Endodermal cell (in vitro differentiated cells): ENCODE measurements at regions not wholly inside any gene's neighbourhood (a gene's known extent, or its start where the extent isn't known, plus 50 kb on each side); places are given as distances from the start of the nearest gene placed in this dataset.

Experiments
- DNase-seq: peaks from one replicate; pipeline ENCODE4 v3.0.0-alpha.2; 2017
- H3K27ac ChIP-seq: 2 replicates; pipeline ENCODE4 v1.5.1; 2013; ENCODE audit warnings: mild to moderate bottlenecking, low read depth, low read length, moderate library complexity
- H3K27me3 ChIP-seq: 2 replicates; pipeline ENCODE4 v1.6.1; 2013; ENCODE audit warnings: mild to moderate bottlenecking, low read length, moderate library complexity; ENCODE audit not compliant: insufficient read depth, control insufficient read depth, poor library complexity, severe bottlenecking
- H3K36me3 ChIP-seq: 2 replicates; pipeline ENCODE4 v1.7.0; 2013; ENCODE audit warnings: mild to moderate bottlenecking, low read length, moderate library complexity; ENCODE audit not compliant: control insufficient read depth, insufficient read depth
- H3K4me1 ChIP-seq: one replicate; pipeline ENCODE4 v1.7.0; 2013; ENCODE audit warnings: low read length; ENCODE audit not compliant: control insufficient read depth, insufficient read depth
- H3K4me3 ChIP-seq: 2 replicates; pipeline ENCODE4 v1.5.1; 2013; ENCODE audit warnings: mild to moderate bottlenecking, low read length, moderate library complexity
- H3K9ac ChIP-seq: 2 replicates; pipeline ENCODE4 v1.6.1; 2013; ENCODE audit warnings: mild to moderate bottlenecking, low read length, moderate library complexity; ENCODE audit not compliant: poor library complexity, severe bottlenecking; ENCODE audit errors: extremely low read depth
- H3K9me3 ChIP-seq: 2 replicates; pipeline ENCODE4 v1.6.1; 2013; ENCODE audit warnings: mild to moderate bottlenecking, low read length, moderate library complexity; ENCODE audit not compliant: control insufficient read depth
- H3K27ac Mint-ChIP-seq: 2 replicates; pipeline ENCODE4 v1.8.0; 2020; ENCODE audit warnings: mixed read lengths
- H3K27me3 Mint-ChIP-seq: 2 replicates; pipeline ENCODE4 v1.8.0; 2021; ENCODE audit warnings: mild to moderate bottlenecking, mixed read lengths; ENCODE audit not compliant: insufficient read depth
- H3K36me3 Mint-ChIP-seq: 2 replicates; pipeline ENCODE4 v1.8.0; 2020; ENCODE audit warnings: low read depth, mixed read lengths
- H3K4me1 Mint-ChIP-seq: 2 replicates; pipeline ENCODE4 v1.8.0; 2020; ENCODE audit warnings: mixed read lengths
- H3K4me3 Mint-ChIP-seq: 2 replicates; pipeline ENCODE4 v1.8.0; 2020; ENCODE audit warnings: mild to moderate bottlenecking, moderate library complexity, mixed read lengths
- H3K9me3 Mint-ChIP-seq: 2 replicates; pipeline ENCODE4 v1.8.0; 2020; ENCODE audit warnings: mild to moderate bottlenecking, mixed read lengths
- CTCF ChIP-seq: fragments of 200-600 bp; sonication (generic); conservative IDR thresholded peaks from 2 replicates; pipeline ENCODE4 v1.5.0; 2021; ENCODE audit warnings: antibody characterized with exemption, mild to moderate bottlenecking
- WGBS, 2 experiments: methylation state at CpG; one replicate each; pipeline versions ENCODE4 v1.1.5 to v1.1.7; 2013; ENCODE audit warnings: missing lambda C conversion rate in 2 of 2, mixed read lengths in 1 of 2; ENCODE audit not compliant: insufficient coverage in 1 of 2, insufficient read length in 1 of 2; 5-methylcytosine and 5-hydroxymethylcytosine counted together

GRCh38 chr2:15762449-15762848 is 170.8 kb downstream of the DDX1 start:
- Mint-ChIP-seq H3K4me1 (peaks cover 5% of the 10 kb centered on the region), H3K27ac (no peak overlapping the region), H3K9me3 (peaks cover 2% of the 10 kb centered on the region), H3K27me3 (peaks cover 6% of the 10 kb centered on the region), H3K36me3 (no peaks in the 10 kb centered on the region), H3K4me3 (no peak overlapping the region)
- Histone ChIP-seq H3K9ac (no peak overlapping the region), H3K9me3 (no peaks in the 10 kb centered on the region), H3K4me1 (peaks cover 6% of the 10 kb centered on the region), H3K27ac (no peak overlapping the region), H3K4me3 (no peak overlapping the region), H3K36me3 (no peaks in the 10 kb centered on the region), H3K27me3 (no peaks in the 10 kb centered on the region)
- TF ChIP-seq CTCF: no peak
- 73 to 81% methylated on average over 3 of the region's 3 CpGs for WGBS, 2 experiments
- DNase-seq: no peak

- Histone ChIP-seq H3K4me3 (no peak overlapping the region), H3K9ac (no peak overlapping the region), H3K36me3 (no peaks in the 10 kb centered on the region), H3K4me1 (peaks cover 6% of the 10 kb centered on the region), H3K27me3 (no peaks in the 10 kb centered on the region), H3K27ac (no peak overlapping the region), H3K9me3 (no peaks in the 10 kb centered on the region)
- H3K27me3 Mint-ChIP-seq: peaks cover 6% of the 10 kb centered on the region
- H3K9me3 Mint-ChIP-seq: peaks cover 1% of the 10 kb centered on the region
- TF ChIP-seq CTCF: no peak
- no peak for DNase-seq
- no peak overlapping the region for H3K27ac Mint-ChIP-seq
- no peaks in the 10 kb centered on the region for H3K36me3 Mint-ChIP-seq
- WGBS, 2 experiments: 88 to 95% methylated on average over 14 to 19 of the region's 19 CpGs
- no peak overlapping the region for H3K4me3 Mint-ChIP-seq
- H3K4me1 Mint-ChIP-seq: peaks cover 13% of the 10 kb centered on the region
These were observed 171.6 kb downstream of the DDX1 start for GRCh38 chr2:15763106-15763821.

- Histone ChIP-seq H3K4me3 (no peak overlapping the region), H3K4me1 (peaks cover 6% of the 10 kb centered on the region), H3K9ac (no peak overlapping the region), H3K27ac (no peak overlapping the region), H3K36me3 (no peaks in the 10 kb centered on the region), H3K27me3 (no peaks in the 10 kb centered on the region), H3K9me3 (no peaks in the 10 kb centered on the region)
- Mint-ChIP-seq H3K36me3 (no peaks in the 10 kb centered on the region), H3K9me3 (no peaks in the 10 kb centered on the region), H3K4me1 (peaks cover 21% of the 10 kb centered on the region), H3K4me3 (no peak overlapping the region), H3K27me3 (peaks cover 6% of the 10 kb centered on the region), H3K27ac (no peak overlapping the region)
- DNase-seq: no peak
- 90 to 91% methylated on average over 10 to 14 of the region's 14 CpGs for WGBS, 2 experiments
- no peak for TF ChIP-seq CTCF
These were observed 172.4 kb downstream of the DDX1 start for GRCh38 chr2:15763822-15764682.
